Activated T-cell treated with anti-CD3 and anti-CD28 coated beads for 4 hours (primary cell): ENCODE measurements at regions not wholly inside any gene's neighbourhood (a gene's known extent, or its start where the extent isn't known, plus 50 kb on each side); places are given as distances from the start of the nearest gene placed in this dataset.

Source experiments
- DNase-seq: peaks from one replicate; pipeline ENCODE4 v3.0.0-alpha.2; 2020

DNA sequence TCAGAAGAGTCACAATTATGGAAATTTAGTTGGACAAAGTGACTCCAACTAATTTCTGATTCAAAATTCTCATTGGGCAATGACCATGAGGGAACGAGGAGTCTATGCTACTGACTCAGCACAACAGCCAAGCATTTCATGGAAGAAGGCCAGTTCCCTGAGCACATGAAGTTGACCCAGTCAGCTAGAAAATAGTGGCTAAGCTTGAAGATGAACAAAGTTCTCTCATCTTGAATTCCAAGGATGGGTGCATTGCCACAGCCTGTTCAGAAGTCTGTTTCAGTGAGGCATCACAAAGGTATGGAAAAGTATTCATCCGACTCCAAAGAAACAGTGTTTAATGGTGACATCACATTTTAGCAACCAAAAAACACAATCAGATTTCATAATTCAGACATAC is 676.9 kb downstream of the HACE1 start:
- DNase-seq = no peak

DNA sequence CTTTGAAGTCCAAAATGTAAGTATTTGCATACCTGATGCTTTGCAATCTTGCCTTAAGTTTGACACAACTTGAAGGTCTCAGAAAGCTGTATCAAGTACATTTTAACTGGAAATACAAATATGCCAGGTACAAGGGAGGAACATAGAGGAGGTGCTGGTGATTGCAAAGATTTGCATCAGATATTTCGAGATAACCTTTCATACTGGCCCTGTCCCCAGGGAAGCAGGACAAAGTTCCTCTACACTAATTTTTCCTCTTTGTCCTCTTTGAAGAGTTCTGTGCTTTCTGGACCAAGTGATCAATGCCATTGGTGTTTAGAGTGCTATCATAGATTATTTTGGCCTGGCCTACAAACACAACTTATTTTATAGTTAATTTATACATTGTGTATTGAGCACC is 686.1 kb downstream of the HACE1 start:
- no peak for DNase-seq

DNA sequence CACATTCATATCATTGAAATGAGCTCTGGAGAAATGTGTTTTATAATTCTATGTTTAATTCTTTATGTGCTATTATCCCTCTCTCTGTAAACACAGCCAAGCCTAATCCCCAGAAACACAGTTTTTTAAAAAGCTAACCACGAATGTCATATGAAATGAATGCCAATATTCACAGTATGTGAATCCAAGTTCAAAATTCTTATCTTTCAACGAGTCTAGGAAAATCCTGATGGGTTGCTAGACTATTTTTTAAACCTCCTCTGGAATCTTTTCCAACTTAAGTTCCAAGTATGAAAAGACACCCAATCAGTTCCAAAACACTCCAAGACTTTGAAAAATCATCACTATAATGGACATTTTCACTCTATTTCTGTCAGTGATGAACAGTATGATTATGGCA is 689.3 kb downstream of the HACE1 start:
- DNase-seq = no peak

DNA sequence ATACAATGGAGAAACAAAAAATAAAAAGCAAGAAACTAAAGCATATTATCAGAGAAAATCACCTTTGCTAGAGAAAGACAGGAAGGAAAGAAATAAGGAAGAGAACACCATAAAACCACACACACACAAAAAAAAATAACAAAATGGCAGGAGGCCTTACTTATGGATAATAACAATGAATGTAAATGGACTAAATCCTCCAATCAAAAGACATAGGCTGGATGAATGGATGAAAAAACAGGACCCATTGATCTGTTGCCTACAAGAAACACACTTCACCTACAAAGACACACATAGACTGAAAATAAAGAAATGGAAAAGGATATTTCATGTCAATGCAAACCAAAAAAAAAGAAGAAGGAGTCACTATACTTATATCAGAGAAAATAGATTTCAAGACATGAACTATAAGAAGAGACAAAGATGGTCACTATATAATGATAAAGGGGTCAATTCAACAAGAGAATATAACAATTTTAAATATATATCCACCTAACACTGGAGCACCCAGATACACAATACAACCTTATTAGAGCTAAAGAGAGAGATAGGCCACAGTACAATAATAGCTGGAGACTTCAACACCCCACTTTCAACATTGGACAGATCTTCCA is 693.6 kb downstream of the HACE1 start:
- no peak for DNase-seq

DNA sequence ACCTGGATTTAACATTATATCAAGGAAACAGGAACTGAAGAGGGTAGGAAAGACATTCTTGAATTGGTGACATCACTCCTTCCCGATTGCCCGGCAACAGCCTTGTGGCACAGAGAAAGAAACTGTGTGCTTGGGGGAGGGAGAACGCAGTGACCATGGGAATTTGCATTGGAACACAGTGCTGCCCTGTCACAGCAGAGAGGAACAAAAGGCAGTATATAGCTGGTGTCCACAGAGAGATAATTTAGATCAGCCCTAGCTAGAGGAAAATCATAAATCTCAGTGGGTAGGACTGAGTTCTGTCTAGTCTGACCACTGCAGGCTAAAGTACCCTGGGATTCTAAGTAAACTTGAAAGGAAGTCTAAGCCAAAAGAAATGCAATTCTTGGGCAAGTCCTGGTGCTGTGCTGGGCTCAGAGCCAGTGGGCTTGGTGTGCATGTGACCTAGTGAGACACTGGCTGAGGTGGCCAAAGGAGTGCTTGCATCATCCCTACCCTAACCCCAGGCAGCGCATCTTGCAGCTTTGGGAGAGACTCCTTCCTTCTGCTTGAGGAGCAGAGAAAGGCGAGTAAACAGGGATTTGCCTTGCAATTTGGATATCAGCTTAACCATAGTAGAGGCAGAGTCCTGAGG is 697.6 kb downstream of the HACE1 start:
- DNase-seq = no peak

DNA sequence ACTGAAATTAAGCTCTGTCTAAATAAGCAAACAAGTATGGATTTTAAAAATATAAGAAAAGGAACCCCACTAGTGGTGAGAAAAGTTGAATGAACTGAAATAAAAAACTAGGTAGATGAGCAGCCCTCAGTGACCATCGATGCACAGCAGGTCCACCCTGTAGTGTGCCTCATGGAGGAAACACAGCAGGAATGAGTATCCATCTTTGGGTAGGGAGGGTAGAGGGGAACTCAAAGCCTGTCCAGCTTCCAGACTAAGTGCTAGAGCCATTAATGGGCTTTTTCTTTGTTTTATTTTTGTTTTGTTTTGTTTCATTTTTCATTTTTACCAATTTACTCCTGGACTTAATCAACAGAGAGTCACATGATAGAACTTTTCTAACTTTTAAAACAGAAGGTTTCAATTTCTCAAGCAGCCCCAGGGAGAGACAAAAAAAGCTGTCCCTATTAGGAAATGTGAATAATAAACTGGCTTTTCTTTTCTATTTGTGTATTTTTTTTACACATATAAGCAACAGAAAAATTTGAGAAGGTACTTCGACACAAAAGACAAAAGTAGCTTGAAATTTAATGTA is 700.6 kb downstream of the HACE1 start:
- DNase-seq = no peak

DNA sequence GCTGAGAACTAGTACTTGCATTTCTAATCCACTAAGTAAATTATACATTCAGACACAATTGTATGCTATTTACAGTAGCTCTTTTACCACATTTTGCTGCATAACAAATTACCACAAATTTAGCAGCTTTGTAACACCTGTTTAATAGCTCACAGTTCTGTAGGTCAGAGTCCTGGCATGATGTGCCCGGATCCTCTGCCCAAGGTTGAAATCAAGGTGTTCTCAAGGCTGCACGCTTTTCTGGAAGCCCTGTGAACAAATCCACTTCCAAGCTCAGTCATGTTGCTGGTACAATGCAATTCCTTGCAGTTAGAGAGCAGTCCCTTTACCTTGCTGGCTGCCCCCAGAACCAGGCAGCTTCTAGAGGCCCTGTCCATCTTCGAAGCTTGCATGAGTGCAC is 716.0 kb downstream of the HACE1 start:
- no peak for DNase-seq

DNA sequence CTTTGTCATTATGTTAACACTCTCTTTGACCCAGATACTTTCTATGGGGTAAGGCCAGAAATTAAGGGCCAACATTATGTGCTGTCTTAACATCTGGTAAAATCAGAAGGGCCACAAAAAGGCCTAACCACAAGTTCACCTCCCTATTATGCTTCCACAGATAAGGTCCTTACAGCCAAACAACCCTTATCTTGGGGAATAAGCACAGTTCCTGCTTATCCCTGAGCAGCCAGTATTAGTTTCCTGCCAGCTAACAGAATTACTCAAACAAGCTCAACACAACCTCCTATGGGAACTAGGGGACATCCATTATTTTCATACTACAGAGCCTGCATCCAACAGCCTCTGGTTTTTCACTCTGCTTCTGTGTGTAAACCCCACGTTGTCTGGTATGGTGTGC is 724.8 kb downstream of the HACE1 start:
- no peak for DNase-seq

DNA sequence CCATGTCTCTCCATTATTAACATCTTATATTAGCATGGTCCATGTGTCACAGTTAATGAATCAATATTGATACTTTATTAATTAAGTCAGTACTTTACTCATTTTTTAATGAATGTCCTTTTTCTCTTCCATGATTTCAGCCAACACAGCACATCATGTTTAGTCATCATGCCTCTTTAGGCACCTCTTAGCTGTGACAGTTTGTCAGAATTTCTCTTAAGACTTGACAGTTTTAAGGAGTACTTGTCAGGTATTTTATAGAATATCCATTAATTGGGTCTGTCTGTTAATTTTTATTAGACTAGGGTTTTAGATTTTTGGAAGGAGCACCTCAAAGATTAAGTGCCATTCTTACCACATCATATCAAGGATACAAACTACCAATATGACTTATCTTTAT is 729.4 kb downstream of the HACE1 start:
- DNase-seq = no peak

DNA sequence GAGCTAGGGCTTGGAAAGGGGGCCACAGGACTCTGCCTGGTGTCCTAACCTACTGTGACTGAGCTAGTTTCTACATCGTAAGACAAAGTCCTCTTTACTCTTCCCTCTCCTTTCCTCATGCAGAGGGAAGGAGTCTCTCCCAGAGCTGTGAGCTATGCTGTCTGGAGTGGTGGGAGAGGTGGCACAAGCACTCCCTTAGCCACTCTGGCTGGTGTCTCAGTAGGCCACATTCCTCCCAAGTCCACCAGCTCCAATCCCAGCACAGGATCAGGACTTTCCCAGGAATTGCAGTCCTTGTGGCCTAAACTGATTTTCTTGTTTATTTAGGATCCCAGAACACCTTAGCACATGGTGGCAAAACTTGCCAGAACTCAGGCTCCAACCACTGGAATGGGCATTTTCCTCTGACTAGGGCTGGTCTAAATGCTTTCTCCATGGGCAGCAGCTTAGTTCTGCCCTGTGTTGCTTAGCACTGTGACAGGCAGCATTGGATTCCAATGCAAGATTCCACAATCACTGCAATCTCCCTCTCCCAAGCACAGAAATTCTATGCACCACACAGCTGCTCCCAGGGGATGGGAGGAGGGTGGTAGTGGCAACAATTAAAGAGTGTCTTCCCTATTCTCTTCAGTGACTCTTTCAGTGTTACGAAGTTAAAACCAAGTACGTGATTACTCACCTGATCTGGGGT is 733.3 kb downstream of the HACE1 start:
- no peak for DNase-seq

DNA sequence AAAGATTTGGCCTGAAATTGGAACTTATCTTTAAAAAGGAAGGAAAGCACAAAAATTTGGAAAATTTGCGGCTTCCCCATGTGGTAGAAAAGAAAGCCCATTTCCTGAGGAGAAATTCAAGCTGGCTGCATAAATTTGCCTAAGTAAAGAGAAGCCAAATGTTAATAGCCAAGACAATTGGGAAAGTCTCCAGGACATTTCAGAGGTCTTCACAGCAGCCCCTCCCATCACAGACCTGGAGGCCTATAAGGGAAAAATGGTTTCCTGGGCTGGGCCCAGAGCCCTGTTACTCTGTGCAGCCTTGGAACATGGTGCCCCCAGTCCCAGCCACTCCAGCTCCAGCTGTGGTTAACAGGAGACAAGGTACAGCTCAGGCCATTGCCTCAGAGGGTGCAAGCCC is 736.5 kb downstream of the HACE1 start:
- no peak for DNase-seq

DNA sequence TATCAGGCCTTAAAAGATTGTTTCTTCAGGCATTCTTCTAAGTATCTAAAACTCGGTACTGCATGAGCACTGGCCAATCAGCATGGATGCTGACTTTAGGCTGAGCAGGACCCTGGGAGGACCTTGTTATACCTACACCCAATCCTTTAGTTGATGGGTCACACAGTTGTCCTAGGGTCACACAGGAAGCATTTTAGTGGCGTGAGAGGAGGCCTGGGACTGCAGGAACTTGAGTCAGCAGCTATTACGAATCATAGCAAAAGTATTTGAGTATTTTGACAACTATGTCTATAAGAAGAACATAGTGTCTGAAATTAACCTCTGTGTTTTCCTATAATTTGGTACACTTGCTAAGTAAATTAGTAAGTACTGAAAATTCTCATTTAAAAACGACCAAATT is 741.4 kb downstream of the HACE1 start:
- DNase-seq = no peak

DNA sequence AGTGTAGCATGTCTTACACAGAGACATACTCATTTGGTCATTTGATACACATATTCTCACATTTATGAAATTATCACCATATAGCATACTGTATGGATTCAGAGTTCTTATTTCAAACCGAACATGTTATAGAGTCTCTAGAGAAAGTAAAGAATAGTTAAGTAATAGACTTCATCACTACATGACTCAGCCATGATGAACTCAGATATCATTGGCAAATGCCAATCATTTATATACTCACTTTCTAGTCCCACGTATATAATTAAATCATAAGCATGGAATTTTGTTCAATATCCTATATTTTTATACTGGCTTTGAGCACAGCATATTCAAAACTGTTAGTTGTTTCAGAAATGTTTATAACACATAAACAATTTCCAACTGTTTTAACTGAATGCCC is 749.9 kb downstream of the HACE1 start:
- no peak for DNase-seq

DNA sequence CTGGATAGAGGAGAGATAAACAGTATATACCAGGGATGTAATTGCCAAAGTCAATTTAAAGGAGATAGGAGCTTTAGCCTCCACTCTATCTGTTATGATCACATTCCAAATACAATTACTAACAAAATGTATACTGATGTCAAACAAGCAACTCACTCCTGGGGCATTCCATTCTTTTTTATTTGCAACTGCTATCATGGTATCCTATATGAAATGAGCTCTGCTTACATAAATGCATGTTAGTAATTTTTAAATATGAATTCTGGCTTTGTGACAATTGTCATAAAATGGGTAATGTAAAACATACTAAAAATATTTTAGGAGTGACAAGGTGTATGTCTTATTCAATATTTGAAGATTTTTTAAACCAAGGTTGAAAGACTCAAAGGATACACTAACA is 751.1 kb downstream of the HACE1 start:
- no peak for DNase-seq

DNA sequence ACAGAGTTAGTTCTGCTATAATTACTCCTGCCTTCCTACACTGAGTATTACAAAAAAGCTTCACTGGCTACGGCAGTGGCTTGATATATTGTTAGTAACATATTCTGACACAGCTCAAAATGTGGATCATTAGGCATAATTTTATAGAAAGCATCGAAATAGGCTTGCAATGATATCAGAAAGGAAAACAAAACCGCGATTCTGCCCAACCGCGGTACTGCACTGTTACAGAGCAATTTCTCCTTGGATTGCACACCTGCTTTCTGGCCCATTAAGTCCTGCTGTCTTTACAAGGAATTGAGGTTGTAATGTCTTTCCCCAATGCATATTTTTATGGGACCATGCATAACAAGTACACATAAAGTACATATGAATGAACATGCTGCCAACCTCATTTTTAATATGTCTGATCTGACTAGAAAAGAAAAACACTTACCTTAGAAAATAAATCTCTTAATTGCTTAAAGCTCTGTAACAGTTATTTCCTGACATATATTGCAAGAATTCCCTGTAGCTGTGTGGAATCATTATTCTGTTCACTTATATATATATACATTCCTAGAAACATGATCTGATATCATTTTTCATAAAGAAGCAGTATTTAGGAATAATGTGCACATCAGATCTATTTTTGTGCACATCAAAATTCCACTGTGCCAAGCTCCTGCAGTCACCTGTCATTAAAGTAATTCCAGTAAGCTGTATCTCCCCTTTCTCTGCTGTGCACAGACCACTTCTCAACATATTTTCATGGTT is 763.9 kb downstream of the HACE1 start:
- DNase-seq = no peak

DNA sequence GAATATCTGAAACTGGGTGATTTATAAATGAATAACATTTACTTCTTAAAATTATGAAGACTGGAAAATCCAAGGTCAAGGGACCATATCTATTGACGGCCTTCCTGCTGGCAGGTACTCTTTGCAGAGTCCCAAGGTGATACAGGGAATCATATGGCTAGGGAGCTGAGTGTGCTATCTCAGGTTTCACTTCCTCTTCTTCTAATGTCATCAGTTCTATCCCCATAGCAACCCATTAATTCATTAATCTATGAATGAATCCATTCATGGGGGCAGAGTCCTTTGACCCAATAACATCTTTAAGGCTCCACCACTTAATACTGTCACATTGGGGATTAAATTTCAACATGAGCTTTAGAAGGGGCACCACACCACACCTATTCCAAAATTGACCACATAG is 772.0 kb downstream of the HACE1 start:
- no peak for DNase-seq

DNA sequence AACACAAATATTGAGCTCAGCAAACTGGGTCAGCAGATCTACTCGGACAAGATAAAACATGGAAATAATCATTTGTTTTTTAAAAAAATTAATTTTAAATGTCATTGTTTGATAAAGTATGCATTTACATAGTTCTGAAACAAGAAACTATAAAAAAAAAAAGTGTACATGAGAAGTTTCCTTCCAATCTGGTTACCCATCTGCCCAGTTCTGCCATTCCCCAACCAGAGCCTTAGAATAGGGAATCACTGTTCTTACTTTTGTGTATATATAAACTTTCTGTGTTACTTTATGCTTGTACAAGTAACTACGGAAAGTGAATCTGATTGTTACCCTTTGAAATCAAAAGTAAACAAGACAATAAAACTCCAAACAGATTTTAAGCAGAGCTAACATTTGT is 791.4 kb downstream of the HACE1 start:
- DNase-seq = no peak

DNA sequence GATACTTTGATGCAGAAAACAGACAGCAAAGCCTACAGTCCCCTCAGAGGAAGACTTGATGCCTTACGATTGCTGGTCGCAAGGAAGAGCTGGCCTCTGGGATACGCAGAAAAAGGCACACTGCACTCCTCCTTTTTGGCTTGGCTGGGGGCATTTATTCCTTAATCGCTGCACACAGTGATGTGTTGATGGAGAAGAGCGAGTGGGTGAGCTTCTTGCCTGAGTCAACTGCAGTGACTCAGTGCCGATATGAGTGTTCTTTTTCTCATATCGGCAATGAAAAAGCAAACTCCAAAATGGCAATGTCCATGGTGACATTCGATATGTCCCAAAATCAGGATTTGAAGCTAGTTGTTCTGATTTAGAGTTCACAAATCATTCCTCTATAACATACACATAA is 794.8 kb downstream of the HACE1 start:
- DNase-seq = no peak

DNA sequence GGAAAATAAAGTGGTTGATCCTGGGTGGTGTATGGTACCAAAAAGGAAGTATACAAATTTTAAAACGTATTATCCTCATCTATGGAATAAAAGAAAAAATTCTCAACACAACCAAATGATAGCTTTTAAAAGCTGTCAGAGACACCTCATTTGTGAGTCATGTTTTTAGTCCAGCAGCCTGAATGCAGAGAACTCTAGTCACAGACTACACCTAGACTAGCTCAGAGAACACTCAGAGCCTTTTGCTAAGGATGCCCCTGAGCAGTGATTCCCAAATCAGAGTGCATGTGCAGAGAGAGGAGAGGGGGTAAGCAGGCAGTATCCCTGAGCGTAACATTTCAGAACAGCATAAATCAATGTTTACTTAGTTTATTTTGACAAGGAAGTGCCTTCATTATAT is 809.3 kb downstream of the HACE1 start:
- DNase-seq = no peak

DNA sequence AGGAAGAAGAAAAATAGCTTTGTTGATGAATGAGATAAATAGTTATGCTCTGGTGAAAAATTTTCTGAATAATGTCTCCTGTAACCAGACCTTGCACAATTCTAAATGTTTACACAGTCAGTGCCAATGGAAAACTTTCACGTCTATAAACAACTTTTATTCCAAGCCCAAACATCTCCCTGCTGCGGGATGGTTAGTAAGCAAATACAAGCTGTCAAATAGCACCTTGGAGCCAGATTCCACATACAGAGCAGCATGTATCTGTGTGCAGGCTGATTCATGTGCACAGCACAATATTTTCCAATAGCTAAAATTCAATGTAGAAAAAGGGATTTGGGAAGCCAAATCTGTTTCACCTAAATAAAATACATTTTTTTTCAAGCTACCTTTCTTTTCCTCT is 813.3 kb downstream of the HACE1 start:
- DNase-seq = no peak

DNA sequence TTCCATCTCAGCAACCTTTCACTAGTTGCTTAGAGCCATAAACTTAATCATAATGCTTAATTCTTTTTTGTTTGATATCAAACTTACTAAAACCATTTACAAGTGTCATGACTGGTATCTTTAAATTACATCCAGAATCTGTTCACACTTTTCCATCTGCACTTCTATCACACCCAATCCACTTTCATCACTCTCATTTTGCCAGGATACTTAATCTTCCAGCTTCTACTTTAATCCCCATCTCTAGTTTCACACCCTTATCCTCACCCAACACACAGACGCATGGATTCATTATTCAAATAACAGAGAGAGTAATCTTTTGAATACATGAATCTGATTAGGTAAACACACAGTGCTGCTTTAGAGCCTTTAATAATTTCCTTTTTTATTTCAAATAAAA is 828.4 kb downstream of the HACE1 start:
- DNase-seq = no peak

DNA sequence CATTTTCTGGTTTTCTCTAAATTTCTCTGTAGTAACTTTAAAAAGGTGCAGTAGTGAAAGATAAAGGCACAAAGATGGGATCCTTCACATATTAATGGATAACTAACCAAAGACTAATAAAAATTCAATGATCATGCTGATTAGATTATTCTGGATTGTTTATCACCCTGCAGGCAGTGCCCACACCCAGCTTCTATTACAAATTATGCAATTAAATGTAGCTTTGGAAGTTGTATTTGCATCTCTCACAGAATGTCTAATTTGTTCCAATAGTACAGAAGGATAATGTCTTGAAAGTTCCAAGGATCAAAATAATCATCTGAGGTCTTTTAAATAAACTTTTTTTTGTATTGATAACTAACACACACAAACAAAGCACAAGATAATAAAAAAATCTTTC is 837.6 kb downstream of the HACE1 start:
- no peak for DNase-seq

DNA sequence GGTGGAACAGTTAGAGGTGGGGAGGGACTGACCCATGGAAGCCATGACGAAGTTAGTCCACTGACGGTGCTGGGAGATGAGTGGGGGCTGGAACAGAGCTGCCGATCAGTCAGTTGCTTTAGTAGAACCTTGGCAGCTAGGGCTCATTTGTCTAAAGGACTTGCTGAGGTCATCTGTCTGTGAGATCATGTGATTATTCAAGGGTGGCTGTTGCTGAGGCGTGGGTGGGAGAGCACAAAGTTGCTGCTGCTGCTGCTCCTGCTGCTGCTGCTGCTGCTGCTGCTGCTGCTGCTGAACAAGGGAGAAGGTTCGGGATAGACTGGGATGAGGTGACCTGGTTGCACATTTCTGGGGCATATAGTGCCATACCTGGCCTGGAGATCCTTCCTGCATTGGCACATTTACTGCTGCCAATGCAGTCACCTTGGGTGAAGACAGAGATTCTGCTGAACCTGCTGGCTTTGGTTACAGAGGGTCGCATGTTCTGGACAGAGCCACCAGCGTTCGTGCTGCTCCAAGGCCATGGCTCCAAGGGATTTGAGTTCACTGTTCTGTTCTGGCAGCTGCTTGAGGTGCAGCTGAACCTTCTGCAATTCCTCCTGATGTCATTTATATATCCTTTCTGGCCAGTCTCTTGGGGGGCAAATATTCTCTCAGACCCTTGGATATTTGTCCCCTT is 840.5 kb downstream of the HACE1 start:
- DNase-seq = no peak
